Fibroblast of lung (primary cell): ENCODE measurements at regions not wholly inside any gene's neighbourhood (a gene's known extent, or its start where the extent isn't known, plus 50 kb on each side); places are given as distances from the start of the nearest gene placed in this dataset.

Source experiments
- EZH2 ChIP-seq: IDR thresholded peaks from 2 replicates; pipeline ENCODE4 v1.5.1; 2012; ENCODE audit warnings: low read length, control low read depth, mild to moderate bottlenecking; ENCODE audit errors: missing control alignments
- TF ChIP-seq, protein P1 (sequence below), 2 donors: IDR thresholded peaks in 1 of 2; conservative IDR thresholded peaks in 1 of 2; 1 replicate in 1 of 2; 2 replicates in 1 of 2; pipeline ENCODE4 v1.5.1; 2011 to 2012; ENCODE audit warnings: low read length in 2 of 2, control low read depth in 1 of 2, inconsistent platforms in 1 of 2, low read depth in 1 of 2, mild to moderate bottlenecking in 1 of 2

DNA sequence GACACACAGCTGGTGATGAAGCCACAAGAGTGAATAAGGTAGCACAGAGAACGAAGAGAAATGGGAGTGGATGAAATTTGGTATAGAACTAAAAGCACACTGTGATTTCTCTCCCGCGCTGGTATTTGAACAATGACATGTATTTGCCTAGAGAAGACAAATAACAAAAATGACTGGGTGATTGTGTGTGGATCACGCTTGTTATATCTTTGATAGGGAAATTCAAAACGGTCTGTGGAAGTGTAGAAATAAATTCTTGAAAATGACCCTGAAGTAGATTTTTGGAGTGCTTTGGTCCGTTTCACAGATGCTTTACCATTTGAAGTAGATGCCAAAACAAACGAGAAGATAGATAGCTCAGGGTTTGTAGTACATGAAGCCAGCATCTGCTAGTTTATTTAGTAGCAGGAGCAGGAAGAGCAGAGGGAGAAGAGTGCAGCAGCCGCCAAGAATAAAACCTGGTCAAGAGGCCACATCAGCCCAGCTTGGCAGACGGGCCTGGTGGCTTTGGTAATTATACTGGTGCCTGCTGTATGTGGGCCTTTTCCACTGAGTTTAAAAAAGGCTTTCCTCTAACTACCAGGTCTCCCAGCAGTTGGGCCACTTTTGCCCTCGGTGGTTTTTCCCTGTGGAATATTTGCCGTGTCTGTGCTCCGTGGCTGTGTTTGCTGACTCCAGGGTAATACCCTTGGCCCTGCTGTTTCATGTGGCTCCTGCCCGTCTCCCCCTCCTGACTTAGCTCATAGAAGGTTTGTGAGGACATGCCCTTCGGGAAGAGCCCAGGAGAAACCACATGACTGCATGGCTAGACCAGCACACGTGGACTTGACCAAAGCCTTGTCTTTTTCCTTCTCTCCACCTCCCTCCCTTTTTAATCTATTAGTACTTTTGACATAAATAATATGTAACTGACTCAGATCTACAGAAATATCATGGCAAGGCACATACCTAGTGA is 294.0 kb downstream of the SOX4 start:
- TF ChIP-seq, protein P1, sequence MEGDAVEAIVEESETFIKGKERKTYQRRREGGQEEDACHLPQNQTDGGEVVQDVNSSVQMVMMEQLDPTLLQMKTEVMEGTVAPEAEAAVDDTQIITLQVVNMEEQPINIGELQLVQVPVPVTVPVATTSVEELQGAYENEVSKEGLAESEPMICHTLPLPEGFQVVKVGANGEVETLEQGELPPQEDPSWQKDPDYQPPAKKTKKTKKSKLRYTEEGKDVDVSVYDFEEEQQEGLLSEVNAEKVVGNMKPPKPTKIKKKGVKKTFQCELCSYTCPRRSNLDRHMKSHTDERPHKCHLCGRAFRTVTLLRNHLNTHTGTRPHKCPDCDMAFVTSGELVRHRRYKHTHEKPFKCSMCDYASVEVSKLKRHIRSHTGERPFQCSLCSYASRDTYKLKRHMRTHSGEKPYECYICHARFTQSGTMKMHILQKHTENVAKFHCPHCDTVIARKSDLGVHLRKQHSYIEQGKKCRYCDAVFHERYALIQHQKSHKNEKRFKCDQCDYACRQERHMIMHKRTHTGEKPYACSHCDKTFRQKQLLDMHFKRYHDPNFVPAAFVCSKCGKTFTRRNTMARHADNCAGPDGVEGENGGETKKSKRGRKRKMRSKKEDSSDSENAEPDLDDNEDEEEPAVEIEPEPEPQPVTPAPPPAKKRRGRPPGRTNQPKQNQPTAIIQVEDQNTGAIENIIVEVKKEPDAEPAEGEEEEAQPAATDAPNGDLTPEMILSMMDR (conservative IDR thresholded peaks at IDR 0.05 in 1 of 2, IDR thresholded peaks at IDR 0.05 in 1 of 2; ENCODE audit: low read depth in 1 of 2, low read length in 2 of 2) = no peak
- no peak for TF ChIP-seq EZH2
